GM21360 (cell line): ENCODE measurements at regions not wholly inside any gene's neighbourhood (a gene's known extent, or its start where the extent isn't known, plus 50 kb on each side); places are given as distances from the start of the nearest gene placed in this dataset.
"Not testable (repeated sequence)": the region's sequence is repeated elsewhere in the genome, so short reads cannot be mapped to it uniquely, and the experiment has no call there.

ENCODE experiments used
- ATAC-seq: cut with Tn5 transposase; IDR thresholded peaks from one replicate; pipeline ENCODE4 v1.9.1; 2021; ENCODE audit warnings: mild to moderate bottlenecking, moderate library complexity; ENCODE audit not compliant: unreplicated experiment

DNA sequence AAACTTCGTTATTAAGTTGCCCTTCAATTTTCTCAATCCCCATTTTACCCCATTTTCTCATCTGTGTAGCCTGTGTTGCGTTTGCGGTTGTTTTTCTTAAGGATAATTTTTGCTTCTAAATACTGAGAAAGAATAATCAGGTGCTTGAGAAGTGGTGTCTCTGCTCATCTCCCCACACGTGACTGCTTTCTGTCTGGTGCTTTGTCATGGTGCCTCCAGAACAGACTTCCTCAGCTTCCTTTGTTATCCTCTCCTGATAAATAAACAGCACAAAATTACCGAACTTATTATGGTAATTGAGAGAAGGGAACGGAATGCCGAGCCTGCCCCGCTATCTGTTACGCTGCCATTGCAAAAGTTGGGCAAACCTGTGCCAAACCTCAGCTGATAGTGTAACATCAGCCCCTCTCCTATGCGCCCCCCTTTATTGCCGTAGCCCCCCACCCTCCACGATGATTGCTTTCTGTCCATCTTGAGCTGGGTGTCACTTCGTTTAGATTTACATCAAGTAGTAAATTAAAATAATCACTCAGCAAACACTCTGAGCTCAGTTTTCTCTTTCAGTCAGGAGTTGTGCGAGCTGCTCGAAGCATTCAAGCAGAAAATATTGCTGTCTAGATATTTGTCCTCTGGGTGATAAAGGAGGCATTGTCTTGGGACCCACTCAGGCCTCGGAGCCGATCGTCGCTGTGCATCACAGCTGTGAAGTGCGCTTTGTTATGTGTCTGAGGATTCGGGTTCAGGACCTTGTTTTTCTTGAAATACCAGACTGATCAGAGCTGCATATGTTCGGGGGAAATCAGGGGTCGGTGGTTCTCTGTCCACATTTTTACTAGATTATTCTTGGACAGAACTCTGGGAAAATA, 1008.5 kb upstream of the FANCL start:
- ATAC-seq = no peak

DNA sequence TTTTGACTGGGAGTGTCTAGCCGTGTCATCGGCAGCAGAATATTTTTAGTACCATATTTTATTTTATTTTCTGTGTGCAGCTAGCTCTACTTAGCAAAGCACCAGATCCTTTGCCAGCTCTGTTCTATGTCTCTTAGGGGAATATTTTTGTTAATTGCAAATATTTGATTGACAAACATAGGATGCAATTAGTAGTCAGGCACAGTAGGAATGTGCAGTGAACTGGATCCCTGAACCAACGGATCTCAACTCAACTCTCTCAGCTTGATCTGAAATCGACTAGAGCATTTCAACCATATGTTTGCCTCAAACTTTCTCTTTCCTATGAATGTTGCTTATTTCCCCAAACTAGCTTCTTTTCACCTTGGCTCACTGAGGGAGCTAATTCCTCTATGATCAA, 998.0 kb upstream of the FANCL start:
- no peak for ATAC-seq

DNA sequence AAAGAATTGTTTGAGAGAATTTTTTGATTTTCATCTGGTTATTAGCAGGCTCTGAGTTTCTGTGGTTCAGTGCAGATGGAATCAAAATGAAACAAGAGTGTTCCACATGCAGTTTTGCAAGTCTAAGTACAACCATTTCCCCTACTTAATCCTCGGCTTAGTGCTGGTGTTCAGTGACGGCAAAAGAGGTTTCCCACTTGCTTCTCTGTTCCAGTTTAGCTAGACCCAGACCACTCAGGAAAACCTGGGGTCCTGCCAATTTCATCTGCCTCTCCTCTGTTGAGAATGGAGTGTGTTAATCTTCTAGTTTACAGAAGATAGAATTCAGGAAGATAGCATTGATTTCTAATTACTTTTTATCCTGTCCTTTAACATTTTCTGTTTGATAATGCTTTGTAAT, 996.2 kb upstream of the FANCL start:
- no peak for ATAC-seq

DNA sequence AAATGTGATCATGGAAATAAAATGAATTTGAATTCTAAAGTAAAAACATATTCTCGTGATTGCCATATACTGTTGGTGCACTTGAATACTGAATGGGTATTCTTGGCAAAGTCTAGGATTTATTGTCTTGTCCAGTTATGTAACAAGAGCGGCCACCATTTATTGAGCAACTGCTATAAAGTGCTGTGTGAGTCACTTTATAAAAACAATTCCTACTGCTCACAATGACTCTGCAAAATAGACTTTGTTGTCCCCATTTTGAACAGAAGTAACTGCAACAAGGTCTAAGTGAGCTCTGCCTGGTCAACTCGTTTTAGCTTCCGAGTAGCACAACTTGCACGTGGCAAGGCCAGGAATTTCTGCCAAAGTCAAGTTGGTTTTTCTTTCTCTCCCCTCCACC, 995.6 kb upstream of the FANCL start:
- ATAC-seq = no peak

DNA sequence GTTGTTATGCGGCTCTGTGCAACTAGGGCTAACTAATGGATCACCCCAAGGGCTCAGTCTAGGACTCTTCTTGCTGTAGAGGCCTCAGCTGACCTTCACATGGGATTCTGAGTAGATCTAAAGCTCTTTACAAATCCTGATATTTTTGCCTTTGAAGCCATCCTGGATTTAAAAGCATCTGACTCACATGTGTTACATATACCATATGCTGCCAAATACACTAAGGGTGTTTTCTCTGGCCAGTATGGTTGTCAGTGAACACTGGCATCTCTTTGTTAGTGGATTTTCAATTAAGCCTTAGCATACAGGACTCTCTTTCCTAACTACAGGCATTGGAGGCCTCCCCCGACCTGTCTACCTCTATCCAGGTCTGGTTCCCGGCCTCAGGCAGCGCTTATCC, 992.8 kb upstream of the FANCL start:
- no peak for ATAC-seq

DNA sequence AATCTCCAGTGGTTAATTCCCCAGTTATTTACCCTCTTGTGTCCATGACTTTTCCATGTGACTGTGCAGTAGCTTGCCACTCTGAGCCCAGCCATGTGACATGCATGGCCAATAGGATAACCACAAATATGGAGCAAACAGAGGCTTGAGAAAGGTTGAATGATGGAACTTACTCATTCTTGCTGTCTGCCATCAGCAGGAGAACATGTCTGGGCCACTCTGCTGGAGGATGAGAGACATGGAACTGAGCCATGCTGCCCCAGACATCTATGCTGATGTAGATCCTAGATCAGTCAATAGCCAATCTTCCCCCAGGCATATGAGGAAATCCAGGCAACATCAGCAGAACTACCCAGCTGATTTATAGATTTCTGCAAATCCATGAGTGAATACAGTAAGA, 992.3 kb upstream of the FANCL start:
- ATAC-seq = no peak

DNA sequence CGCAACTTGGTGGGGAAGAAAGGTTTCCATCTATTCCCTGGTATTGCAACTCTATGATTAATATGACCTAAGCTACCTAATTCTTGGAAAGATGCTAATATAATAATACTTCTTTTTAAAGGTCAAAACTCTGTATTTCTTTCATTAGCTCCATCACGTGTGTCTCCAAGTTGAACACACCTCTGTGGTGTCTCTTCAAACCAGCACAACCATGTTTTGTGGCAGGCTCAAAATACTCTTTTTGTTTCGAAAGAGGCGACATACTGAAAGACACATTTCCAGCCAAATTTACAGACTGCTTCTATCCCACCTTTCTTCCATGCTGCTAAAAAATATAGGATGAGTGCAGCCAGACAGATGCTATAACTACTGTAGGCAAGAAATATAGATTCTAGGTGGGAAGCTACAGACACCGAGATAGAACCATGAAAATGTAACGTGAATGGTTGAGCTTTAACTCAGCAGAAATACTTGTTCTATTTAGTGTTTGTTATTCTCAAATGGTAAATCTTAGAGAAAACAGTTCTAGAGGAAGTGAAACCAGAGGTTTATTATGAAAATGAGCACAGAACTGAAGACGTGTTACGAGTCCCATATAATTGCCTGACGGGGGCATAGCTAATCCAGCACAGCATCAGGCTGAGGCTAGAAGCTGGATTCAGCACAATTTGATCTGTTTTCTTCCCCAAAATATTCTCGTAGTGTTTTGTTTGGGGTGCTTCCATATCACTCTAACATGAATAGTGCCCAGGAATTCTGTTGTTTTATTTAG, 991.5 kb upstream of the FANCL start:
- peak; percentile 94 for ATAC-seq

DNA sequence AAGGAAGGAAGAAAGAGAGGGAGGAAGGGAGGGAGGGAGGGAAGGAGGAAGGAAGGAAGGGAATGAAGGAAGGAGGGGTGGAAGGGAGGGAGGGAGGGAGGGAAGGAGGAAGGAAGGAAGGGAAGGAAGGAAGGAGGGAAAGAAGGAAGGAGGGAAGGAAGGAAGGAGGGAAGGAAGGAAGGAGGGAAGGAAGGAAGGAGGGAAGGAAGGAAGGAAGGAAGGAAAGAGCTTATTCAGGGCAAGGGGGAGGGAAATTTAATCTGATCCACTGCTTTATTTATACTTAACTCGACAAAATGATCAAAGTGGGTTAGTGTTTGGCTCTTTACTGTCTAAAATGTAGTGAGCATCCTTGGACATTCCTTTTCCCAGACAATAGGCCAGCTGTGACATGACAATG, 985.2 kb upstream of the FANCL start:
- ATAC-seq = not testable (repeated sequence)

DNA sequence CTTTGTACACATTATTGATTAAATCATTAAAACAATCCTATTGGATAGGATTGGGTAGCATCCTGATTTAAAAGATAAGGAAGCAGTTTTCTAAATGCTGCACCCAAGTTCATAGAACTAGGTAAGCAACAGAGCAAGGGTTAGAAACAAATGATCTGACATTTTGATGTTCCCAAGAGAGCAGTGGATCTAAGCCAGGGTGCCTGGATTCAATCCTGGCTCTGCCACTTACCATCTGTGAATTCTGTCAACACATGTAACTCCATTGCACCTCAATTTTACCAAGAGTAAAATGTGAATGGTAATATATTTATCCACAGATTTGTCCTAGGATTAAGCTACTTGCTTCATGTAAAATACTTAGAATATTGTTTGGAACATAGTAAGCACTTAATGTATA, 982.6 kb upstream of the FANCL start:
- ATAC-seq = no peak

DNA sequence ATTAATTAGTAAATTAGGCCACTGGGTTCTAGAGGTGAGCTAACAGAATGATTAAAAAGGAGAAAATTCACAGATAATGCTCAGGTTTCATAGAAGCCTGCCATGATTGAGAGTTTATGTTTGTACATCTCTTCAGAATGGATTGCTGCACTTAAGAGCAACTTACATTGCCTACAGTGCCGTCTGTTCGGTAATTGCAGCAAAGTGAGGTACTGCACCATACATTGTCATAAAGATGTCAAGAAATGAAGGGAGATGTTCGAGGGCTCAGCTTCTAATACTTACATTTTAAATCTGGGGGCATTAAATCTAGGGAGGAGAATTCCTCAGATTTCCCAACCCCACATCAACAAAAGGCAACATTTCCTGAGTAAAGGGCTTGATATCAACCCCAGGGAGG, 976.2 kb upstream of the FANCL start:
- no peak for ATAC-seq

DNA sequence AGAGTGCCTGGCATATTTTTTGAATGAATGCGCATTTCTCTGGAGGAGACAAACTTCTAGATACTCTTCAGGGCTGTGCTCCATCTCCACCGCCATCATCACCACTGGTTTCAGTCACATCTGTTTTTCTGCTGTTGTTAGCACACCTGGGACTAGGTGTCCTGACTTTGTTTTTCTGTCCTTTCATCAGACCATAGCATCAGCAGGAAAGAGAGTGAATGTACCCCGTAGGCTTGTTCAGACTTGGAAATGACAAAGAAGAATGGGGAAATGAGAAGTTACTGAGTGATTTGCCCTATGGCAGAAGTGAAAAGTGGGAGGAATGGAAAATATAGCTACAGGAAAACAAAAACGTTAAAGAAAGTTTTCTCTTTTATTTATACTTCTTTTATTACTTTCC, 965.2 kb upstream of the FANCL start:
- no peak for ATAC-seq

DNA sequence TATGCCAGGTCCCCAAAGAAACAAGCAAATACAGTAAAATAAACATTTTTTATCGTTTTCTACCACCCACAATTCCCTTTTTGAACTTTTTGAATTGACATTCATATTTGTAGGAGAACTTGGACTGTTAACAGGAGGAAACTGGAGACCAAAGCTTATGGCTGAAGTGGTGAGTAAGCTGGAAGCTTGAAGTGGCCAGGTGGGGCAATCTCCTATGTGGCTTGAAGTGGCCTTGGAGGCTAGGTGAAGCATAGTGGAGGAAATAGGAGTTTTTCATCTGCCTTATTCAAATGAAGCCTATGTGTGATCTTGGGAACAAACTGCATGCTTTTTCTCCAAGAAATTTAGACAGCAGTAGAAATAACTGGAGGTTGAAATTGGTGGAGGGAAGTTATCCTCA, 962.9 kb upstream of the FANCL start:
- no peak for ATAC-seq

DNA sequence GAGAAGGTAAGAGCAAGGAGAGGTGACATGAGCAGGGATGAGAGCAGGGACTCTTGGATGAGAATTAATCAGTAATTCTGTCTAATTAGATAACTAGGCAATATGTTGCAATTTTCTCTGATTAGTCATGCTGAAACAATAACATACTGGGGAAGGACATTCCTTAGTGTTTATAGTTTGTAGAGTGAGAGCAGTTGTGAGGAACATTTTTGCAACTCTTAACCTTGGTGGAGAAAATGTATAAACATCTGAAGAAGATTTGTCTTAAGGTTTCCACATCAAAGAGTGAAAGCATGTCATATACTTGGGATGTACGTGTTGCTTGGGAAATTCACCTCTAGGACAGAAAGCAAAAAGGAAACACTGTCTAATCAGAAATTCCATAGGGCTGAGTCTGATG, 955.4 kb upstream of the FANCL start:
- no peak for ATAC-seq

DNA sequence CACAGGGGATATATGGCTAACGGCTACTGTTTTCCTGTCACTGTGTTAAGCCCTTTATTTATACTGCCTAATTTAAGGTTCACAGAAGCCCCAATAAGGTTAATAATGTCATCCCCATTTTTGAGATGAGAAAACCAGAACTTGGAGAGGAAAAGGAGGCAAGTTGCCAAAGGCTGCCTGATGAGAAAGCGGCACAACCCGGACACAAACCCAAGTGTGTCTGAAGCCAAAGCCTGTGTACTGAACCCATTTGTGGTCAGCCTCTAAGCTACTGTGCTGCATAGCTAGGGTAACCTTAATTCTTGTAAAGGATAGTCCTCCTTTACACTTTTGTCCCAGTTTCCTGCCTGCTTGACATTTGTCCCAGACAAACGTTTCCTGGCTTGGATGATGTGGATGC, 954.7 kb upstream of the FANCL start:
- no peak for ATAC-seq

DNA sequence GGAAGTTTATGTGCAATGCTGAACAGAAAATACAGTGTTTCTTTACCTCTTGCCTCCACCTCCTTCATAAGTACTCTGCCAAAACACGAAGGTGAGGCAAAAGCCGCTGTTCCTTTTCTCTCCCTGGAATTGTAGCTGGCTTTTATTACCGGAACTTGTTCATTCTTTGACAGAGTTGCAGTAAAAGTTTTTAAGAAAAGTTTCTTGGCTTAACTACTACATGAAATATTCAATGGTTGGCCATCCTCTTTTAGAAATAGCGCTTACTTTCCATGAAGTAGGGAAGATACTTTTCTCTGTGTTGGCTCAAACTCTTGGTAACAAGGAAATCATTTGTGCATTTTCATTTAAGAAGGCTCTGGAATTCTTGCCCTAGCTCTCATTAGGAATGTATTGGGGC, 950.7 kb upstream of the FANCL start:
- no peak for ATAC-seq

DNA sequence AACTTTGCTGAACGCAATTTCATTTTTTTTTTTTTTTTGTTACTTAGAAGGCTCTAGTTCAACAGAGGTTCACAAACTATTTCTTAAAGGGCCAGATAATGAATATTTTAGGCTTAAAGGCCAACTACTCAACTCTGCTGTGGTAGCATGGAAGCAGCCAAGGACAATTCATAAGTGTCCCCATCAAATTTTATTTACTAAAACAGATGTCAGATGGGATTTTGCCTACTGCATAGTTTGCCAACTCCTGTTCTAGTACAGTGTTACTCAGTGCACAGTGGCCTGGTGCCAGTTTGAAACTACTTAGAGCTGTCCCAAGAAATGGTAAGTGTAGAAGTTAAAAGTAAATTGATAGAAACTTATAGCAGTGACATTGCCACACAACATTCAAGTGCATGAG, 949.4 kb upstream of the FANCL start:
- ATAC-seq = no peak

DNA sequence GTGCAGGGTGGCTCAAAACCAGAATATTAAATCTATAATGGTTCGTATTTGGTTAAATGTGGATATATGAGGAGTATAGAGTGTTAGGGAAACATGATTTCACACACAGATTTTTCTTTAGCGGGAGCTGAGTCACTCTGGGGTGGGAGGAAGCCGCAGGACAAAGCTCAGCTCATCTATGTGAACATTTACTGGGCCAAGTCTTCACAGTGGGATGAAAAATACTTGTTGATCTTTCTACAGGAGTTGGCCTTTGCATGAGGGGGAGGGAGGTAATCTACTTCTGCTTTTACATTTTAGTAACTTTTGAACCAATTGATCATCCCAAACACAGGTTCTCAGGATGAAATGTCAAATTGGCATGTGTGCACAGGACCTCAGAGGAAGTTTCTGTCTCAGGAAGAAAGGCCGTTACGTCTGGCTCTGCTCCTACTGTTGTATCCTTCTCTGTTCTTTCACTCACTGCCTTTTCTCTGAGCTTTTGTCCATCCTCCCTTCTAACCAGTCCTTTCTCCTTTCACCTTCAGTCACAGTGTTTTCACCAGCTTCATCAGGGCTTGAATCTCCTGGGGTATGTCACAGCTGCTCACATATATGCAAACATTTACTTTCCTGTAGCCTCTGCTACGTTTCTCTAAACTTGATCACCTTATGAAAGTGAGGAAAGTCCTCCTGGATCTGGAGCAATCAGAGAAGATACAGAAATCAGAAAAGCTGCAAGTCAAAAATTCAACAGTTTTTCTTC, 943.3 kb upstream of the FANCL start:
- no peak for ATAC-seq

DNA sequence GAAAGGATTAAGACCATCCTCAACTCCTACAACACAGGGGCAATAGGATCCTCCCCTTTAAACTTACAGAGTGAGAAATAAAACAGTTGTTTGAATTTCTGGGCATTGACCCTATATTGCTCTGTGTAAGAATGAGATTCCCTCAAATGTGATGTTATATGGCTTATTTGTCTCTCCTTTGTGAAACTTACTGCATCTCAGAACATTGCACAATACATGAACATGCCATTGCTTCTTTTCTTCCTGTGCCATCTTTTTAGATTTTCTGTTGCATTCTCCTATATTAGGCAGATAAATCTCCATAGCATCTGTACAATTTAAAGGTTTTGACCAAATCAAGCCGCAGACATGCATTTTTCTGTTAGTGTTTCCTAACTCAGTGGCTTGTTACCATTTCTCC, 941.9 kb upstream of the FANCL start:
- no peak for ATAC-seq

DNA sequence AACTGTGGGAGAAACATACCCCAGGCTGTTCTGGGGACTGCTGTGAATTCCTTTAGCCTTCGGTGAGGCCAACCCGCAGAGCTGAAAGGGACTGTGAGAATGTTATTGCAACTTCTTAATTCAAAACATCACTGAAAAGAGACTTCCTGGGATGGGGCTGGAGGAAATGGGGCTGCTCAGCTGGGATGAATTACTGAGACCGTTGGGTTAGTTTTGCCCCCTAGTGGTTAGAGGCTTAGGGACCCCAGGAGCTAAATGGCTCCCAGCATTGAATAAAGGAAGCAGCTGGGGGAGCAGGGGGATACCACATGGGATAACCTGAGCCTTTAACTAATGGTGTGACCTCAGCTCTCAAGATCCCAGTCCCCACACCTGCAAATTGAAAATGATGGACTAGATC, 941.1 kb upstream of the FANCL start:
- peak; percentile 70 for ATAC-seq

DNA sequence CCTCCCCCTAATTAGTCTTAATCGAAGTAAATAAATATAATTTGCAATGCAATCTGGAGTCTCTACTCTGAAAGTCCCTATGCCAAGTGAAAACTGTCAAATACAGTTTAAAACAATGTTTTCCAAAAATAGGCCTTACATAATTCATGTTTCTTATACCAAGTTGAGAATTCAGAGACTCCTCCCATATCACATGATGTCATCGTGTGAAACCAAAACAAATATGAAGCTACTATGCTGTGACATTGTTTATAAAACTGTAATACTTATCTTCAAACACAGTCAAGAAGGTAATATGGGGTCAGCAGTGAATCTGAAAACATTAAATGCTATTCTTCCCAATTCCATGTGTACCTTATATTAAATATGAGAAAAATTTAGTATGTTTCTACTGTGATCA, 940.2 kb upstream of the FANCL start:
- no peak for ATAC-seq

DNA sequence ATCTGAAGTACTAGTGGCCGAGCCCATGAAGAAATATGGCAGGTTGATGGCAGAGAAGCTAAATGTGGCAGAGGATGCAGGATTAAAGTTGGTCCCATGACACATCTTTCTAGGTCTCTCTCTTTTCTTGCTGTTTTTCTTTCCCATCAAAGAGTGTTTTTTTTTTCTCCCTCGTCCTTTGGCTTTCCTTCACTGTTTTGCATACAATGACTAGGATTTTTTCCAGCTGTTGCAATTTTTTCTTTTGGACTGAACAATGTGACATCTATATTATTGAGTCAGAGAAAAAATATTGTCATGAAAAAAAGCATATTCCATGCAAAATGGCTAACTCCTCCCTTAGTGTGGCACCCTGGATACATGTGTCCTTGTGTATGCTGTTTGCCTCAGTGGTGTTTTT, 939.5 kb upstream of the FANCL start:
- no peak for ATAC-seq

DNA sequence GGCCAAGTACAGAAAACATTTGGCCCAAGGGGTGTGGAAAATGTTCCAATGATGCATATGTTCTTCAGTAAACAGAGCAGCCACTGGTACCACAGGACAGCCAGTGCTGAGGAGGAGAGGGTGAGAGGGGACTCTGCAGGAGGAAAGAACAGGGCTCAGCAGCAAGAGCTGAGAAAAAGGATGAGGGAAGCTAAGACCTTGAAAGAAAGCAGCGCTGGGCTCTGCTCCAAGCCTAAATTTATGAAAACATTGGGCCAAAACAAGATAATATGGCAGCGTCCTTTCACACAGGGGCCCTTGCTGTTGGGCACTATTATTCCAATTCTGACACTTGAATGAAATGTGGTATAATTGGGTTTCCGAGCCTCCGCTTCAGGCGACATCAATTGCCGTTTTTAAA, 939.0 kb upstream of the FANCL start:
- no peak for ATAC-seq
